Retinal pigment epithelial cell (primary cell): ENCODE measurements at regions not wholly inside any gene's neighbourhood (a gene's known extent, or its start where the extent isn't known, plus 50 kb on each side); places are given as distances from the start of the nearest gene placed in this dataset.

Experiments used
- DNase-seq: peaks from one replicate; pipeline ENCODE4 v3.0.0-alpha.2; 2010; ENCODE audit warnings: low read depth
- H3K4me3 ChIP-seq: 2 replicates; pipeline ENCODE4 v1.5.1; 2011; ENCODE audit warnings: mild to moderate bottlenecking, low read length, control low read depth, moderate library complexity
- CTCF ChIP-seq: conservative IDR thresholded peaks from 2 replicates; pipeline ENCODE4 v1.5.1; 2011; ENCODE audit warnings: low read depth, low read length, control low read depth, inconsistent platforms

- no peak overlapping the region for H3K4me3 ChIP-seq
- DNase-seq: no peak
- TF ChIP-seq CTCF: no peak
Measured at GRCh38 chr19:28605501-28606268, 607.3 kb downstream of the UQCRFS1 start.

GRCh38 chr19:28603453-28603852, 609.5 kb downstream of the UQCRFS1 start:
- no peak overlapping the region for H3K4me3 ChIP-seq
- no peak for TF ChIP-seq CTCF
- no peak for DNase-seq

- no peak for TF ChIP-seq CTCF
- no peak overlapping the region for H3K4me3 ChIP-seq
- DNase-seq: no peak
Measured at GRCh38 chr19:28602675-28603298, 610.2 kb downstream of the UQCRFS1 start.

GRCh38 chr19:28601723-28602440, 611.1 kb downstream of the UQCRFS1 start:
- no peak overlapping the region for H3K4me3 ChIP-seq
- DNase-seq: no peak
- no peak for TF ChIP-seq CTCF

GRCh38 chr19:28598861-28599260, 614.1 kb downstream of the UQCRFS1 start:
- H3K4me3 ChIP-seq: no peak overlapping the region
- no peak for DNase-seq
- TF ChIP-seq CTCF: no peak

GRCh38 chr19:28596561-28597071, 616.3 kb downstream of the UQCRFS1 start:
- no peak for TF ChIP-seq CTCF
- no peak for DNase-seq
- no peak overlapping the region for H3K4me3 ChIP-seq
